GM10266 (cell line): ENCODE measurements at regions not wholly inside any gene's neighbourhood (a gene's known extent, or its start where the extent isn't known, plus 50 kb on each side); places are given as distances from the start of the nearest gene placed in this dataset.

Source experiments
- DNase-seq: peaks from one replicate; pipeline ENCODE4 v3.0.0; 2012; ENCODE audit errors: extremely low spot score
- CTCF ChIP-seq: IDR thresholded peaks from 2 replicates; pipeline ENCODE4 v1.5.1; 2012; ENCODE audit warnings: mild to moderate bottlenecking, low read depth; ENCODE audit not compliant: control insufficient read depth, insufficient read depth; ENCODE audit errors: missing control alignments

GRCh38 chr16:79926451-79927205 lies 326.1 kb upstream of the MAF start:
- no peak for TF ChIP-seq CTCF
- no peak for DNase-seq

- no peak for TF ChIP-seq CTCF
- DNase-seq, result no peak
These were observed 322.9 kb upstream of the MAF start for GRCh38 chr16:79923431-79923830.

GRCh38 chr16:79920685-79921084 lies 320.1 kb upstream of the MAF start:
- DNase-seq, result no peak
- TF ChIP-seq CTCF, result no peak

- no peak for TF ChIP-seq CTCF
- DNase-seq, result no peak
These were observed 318.4 kb upstream of the MAF start for GRCh38 chr16:79918916-79919315.

- no peak for TF ChIP-seq CTCF
- no peak for DNase-seq
These were observed 315.2 kb upstream of the MAF start for GRCh38 chr16:79915761-79916160.

GRCh38 chr16:79914961-79915720 lies 314.6 kb upstream of the MAF start:
- no peak for TF ChIP-seq CTCF
- DNase-seq, result no peak
